ENCODE measurements at regions not wholly inside any gene's neighbourhood (a gene's known extent, or its start where the extent isn't known, plus 50 kb on each side); places are given as distances from the start of the nearest gene placed in this dataset.

- TF ChIP-seq POLR2A (IDR thresholded peaks at IDR 0.05) (no peak), CTCF (IDR thresholded peaks at IDR 0.05) (no peak)
Observed at GRCh38 chrX:39716802-39717540, 380.8 kb downstream of the BCOR start.

Data from thyroid gland (tissue), 4 donors.